K562 (cell line): ENCODE measurements at regions not wholly inside any gene's neighbourhood (a gene's known extent, or its start where the extent isn't known, plus 50 kb on each side); places are given as distances from the start of the nearest gene placed in this dataset.

Source experiments
- BRF1 ChIP-seq: IDR thresholded peaks from 3 replicates; pipeline ENCODE4 v1.6.1; 2011; ENCODE audit warnings: borderline replicate concordance, mild to moderate bottlenecking; ENCODE audit not compliant: insufficient read length; ENCODE audit errors: extremely low read depth
- CBX5 ChIP-seq: IDR thresholded peaks from 2 replicates; pipeline ENCODE4 v1.6.1; 2014; ENCODE audit warnings: low read depth, borderline replicate concordance
- KLF1 ChIP-seq: fragments of 450-650 bp; IDR thresholded peaks from 2 replicates; pipeline ENCODE4 v1.6.1; 2016; ENCODE audit warnings: missing genetic modification characterization, missing compliant biosample characterization
- POLR2AphosphoS5 ChIP-seq: IDR thresholded peaks from 2 replicates; pipeline ENCODE4 v1.6.1; 2011; ENCODE audit warnings: mild to moderate bottlenecking, low read depth, low read length, moderate library complexity; ENCODE audit not compliant: control insufficient read depth, insufficient read depth
- SMAD4 ChIP-seq: fragments of 250-450 bp; sonication (Bioruptor Pico); conservative IDR thresholded peaks from 2 replicates; pipeline ENCODE4 v1.8.0; 2021; ENCODE audit warnings: inconsistent platforms, mild to moderate bottlenecking, moderate library complexity
- YY1 ChIP-seq, 3 experiments: IDR thresholded peaks; 2 replicates each; pipeline ENCODE4 v1.6.1; 2011; ENCODE audit warnings: low read length in 2 of 3, mild to moderate bottlenecking in 2 of 3, moderate library complexity in 2 of 3, borderline replicate concordance in 1 of 3, control low read depth in 1 of 3, low read depth in 1 of 3; ENCODE audit not compliant: insufficient read depth in 3 of 3, insufficient replicate concordance in 2 of 3, control insufficient read depth in 1 of 3, insufficient read length in 1 of 3; ENCODE audit errors: extremely low read depth in 1 of 3
- ZBTB7A ChIP-seq: IDR thresholded peaks from 2 replicates; pipeline ENCODE4 v1.6.1; 2011; ENCODE audit warnings: low read depth, mild to moderate bottlenecking, low read length, moderate library complexity, borderline replicate concordance; ENCODE audit not compliant: control insufficient read depth
- TF ChIP-seq, protein P1 (sequence below), 2 experiments: fragments of 450-650 bp; formaldehyde crosslinking in 1 of 2; IDR thresholded peaks; 2 replicates each; pipeline versions ENCODE4 v1.4.0 to v1.6.1; 2014 to 2020; ENCODE audit warnings: mild to moderate bottlenecking in 2 of 2, borderline replicate concordance in 1 of 2, low read depth in 1 of 2
- TF ChIP-seq, protein P2 (sequence below), 3 experiments: IDR thresholded peaks in 2 of 3; conservative IDR thresholded peaks in 1 of 3; 2 replicates each; pipeline ENCODE4 v1.5.1; 2011 to 2012; ENCODE audit warnings: low read length in 3 of 3, mild to moderate bottlenecking in 3 of 3, control low read depth in 2 of 3, improper control_type of control experiment in 1 of 3, inconsistent platforms in 1 of 3, low read depth in 1 of 3, mixed read lengths in 1 of 3, moderate library complexity in 1 of 3; ENCODE audit not compliant: insufficient read depth in 2 of 3

DNA sequence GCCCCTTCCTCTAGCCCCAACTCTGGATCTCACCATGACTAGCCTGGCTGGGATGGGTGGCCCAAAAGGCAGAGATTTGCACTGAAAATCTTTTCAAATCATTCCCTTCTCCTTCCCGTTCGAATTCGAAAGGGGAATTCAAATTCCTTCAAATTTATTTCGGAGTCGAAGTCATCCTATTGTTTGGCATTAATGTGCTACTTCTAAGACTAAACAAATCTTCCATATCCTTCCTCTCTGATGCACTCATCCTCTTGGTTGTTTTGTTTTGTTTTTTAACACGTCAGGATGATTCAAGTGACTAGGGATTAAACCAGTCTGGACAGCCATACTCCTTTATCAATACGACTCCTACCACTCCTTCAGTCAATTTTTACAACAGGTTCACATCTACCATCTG lies 95.5 kb upstream of the SGIP1 start:
- TF ChIP-seq POLR2AphosphoS5: no peak
- TF ChIP-seq SMAD4 (CRISPR knock-in tag): no peak
- no peak for TF ChIP-seq YY1 (IDR thresholded peaks at IDR 0.05; ENCODE audit: borderline replicate concordance in 1 of 3, control insufficient read depth in 1 of 3, extremely low read depth in 1 of 3, insufficient read depth in 3 of 3, insufficient read length in 1 of 3, insufficient replicate concordance in 2 of 3, low read depth in 1 of 3, low read length in 2 of 3)
- no peak for TF ChIP-seq KLF1 (tag)
- TF ChIP-seq, protein P1, sequence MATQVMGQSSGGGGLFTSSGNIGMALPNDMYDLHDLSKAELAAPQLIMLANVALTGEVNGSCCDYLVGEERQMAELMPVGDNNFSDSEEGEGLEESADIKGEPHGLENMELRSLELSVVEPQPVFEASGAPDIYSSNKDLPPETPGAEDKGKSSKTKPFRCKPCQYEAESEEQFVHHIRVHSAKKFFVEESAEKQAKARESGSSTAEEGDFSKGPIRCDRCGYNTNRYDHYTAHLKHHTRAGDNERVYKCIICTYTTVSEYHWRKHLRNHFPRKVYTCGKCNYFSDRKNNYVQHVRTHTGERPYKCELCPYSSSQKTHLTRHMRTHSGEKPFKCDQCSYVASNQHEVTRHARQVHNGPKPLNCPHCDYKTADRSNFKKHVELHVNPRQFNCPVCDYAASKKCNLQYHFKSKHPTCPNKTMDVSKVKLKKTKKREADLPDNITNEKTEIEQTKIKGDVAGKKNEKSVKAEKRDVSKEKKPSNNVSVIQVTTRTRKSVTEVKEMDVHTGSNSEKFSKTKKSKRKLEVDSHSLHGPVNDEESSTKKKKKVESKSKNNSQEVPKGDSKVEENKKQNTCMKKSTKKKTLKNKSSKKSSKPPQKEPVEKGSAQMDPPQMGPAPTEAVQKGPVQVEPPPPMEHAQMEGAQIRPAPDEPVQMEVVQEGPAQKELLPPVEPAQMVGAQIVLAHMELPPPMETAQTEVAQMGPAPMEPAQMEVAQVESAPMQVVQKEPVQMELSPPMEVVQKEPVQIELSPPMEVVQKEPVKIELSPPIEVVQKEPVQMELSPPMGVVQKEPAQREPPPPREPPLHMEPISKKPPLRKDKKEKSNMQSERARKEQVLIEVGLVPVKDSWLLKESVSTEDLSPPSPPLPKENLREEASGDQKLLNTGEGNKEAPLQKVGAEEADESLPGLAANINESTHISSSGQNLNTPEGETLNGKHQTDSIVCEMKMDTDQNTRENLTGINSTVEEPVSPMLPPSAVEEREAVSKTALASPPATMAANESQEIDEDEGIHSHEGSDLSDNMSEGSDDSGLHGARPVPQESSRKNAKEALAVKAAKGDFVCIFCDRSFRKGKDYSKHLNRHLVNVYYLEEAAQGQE (IDR thresholded peaks at IDR 0.05; ENCODE audit: borderline replicate concordance): no peak
- TF ChIP-seq, protein P1 (CRISPR knock-in tag; IDR thresholded peaks at IDR 0.05; ENCODE audit: low read depth): no peak
- TF ChIP-seq CBX5: no peak
- TF ChIP-seq BRF1: no peak
- TF ChIP-seq ZBTB7A: no peak
- TF ChIP-seq, protein P2, sequence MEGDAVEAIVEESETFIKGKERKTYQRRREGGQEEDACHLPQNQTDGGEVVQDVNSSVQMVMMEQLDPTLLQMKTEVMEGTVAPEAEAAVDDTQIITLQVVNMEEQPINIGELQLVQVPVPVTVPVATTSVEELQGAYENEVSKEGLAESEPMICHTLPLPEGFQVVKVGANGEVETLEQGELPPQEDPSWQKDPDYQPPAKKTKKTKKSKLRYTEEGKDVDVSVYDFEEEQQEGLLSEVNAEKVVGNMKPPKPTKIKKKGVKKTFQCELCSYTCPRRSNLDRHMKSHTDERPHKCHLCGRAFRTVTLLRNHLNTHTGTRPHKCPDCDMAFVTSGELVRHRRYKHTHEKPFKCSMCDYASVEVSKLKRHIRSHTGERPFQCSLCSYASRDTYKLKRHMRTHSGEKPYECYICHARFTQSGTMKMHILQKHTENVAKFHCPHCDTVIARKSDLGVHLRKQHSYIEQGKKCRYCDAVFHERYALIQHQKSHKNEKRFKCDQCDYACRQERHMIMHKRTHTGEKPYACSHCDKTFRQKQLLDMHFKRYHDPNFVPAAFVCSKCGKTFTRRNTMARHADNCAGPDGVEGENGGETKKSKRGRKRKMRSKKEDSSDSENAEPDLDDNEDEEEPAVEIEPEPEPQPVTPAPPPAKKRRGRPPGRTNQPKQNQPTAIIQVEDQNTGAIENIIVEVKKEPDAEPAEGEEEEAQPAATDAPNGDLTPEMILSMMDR (IDR thresholded peaks at IDR 0.05 in 2 of 3, conservative IDR thresholded peaks at IDR 0.05 in 1 of 3; ENCODE audit: insufficient read depth in 2 of 3, low read depth in 1 of 3, low read length in 3 of 3): no peak
